ENCODE measurements at regions not wholly inside any gene's neighbourhood (a gene's known extent, or its start where the extent isn't known, plus 50 kb on each side); places are given as distances from the start of the nearest gene placed in this dataset.

DNA sequence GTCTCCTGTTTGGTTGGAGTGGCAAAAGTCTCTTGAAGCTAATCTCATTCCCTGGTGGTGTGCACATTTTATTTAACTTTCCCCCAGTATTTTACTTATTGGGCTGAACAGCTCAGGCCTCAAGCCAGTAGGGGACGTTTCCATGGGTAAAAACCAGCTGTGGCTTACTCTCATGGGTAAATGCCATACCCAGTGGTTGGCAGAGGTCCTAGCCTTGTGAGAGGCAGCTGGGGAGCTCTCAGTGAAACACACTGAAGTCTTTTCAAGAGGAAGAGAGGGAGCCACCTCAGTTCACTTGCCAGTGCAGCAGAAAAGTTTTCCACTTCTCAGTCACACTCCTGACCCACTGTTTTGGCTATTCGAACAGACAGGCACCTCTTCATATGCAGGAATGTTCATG, 1964.2 kb downstream of the ARAP2 start:
- Mint-ChIP-seq H3K4me3 (ENCODE audit: unreplicated experiment) (no peak overlapping the region), H3K4me1 (ENCODE audit: unreplicated experiment) (no peaks in the 10 kb centered on the region), H3K36me3 (ENCODE audit: unreplicated experiment) (peaks cover 1% of the 10 kb centered on the region), H3K27me3 (ENCODE audit: unreplicated experiment) (no peaks in the 10 kb centered on the region), H3K9me3 (ENCODE audit: unreplicated experiment) (peaks cover 39% of the 10 kb centered on the region), H3K27ac (ENCODE audit: unreplicated experiment) (no peak overlapping the region)
- DNase-seq (ENCODE audit: extremely low spot score, unreplicated experiment), result no peak
- TF ChIP-seq, protein P1, sequence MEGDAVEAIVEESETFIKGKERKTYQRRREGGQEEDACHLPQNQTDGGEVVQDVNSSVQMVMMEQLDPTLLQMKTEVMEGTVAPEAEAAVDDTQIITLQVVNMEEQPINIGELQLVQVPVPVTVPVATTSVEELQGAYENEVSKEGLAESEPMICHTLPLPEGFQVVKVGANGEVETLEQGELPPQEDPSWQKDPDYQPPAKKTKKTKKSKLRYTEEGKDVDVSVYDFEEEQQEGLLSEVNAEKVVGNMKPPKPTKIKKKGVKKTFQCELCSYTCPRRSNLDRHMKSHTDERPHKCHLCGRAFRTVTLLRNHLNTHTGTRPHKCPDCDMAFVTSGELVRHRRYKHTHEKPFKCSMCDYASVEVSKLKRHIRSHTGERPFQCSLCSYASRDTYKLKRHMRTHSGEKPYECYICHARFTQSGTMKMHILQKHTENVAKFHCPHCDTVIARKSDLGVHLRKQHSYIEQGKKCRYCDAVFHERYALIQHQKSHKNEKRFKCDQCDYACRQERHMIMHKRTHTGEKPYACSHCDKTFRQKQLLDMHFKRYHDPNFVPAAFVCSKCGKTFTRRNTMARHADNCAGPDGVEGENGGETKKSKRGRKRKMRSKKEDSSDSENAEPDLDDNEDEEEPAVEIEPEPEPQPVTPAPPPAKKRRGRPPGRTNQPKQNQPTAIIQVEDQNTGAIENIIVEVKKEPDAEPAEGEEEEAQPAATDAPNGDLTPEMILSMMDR (IDR thresholded peaks at IDR 0.05), result no peak

- no peak overlapping the region for H3K4me3 Mint-ChIP-seq (ENCODE audit: unreplicated experiment)
- H3K4me1 Mint-ChIP-seq (ENCODE audit: unreplicated experiment), result no peaks in the 10 kb centered on the region
- DNase-seq (ENCODE audit: extremely low spot score, unreplicated experiment), result no peak
- peaks cover 24% of the 10 kb centered on the region for H3K9me3 Mint-ChIP-seq (ENCODE audit: unreplicated experiment)
- no peaks in the 10 kb centered on the region for H3K27me3 Mint-ChIP-seq (ENCODE audit: unreplicated experiment)
- TF ChIP-seq, protein P1 (IDR thresholded peaks at IDR 0.05), result no peak
- no peak overlapping the region for H3K27ac Mint-ChIP-seq (ENCODE audit: unreplicated experiment)
- peaks cover 1% of the 10 kb centered on the region for H3K36me3 Mint-ChIP-seq (ENCODE audit: unreplicated experiment)
These were observed 1962.5 kb downstream of the ARAP2 start for GRCh38 chr4:34281826-34282225.

DNA sequence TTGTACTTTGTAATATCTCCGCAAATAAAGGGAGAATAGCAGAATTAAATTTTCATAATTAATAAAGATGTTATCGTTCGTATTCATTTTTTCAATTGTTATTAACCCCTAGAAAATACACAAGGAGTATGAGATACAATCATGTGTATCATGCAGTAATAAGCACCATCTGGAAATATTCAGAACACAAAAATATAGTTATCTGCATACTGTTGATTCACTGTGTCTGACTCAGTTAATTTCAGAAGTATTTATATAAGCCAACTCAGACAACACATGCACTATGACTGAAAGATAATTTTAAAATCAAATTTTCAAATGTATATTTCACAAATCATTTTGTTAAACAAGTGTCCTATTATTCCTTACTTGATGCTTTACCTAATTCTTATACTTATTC, 1954.8 kb downstream of the ARAP2 start:
- Mint-ChIP-seq H3K27ac (ENCODE audit: unreplicated experiment) (no peak overlapping the region), H3K36me3 (ENCODE audit: unreplicated experiment) (no peaks in the 10 kb centered on the region), H3K4me1 (ENCODE audit: unreplicated experiment) (no peaks in the 10 kb centered on the region), H3K4me3 (ENCODE audit: unreplicated experiment) (no peak overlapping the region), H3K27me3 (ENCODE audit: unreplicated experiment) (no peaks in the 10 kb centered on the region), H3K9me3 (ENCODE audit: unreplicated experiment) (peaks cover 5% of the 10 kb centered on the region)
- TF ChIP-seq, protein P1 (IDR thresholded peaks at IDR 0.05), result no peak
- no peak for DNase-seq (ENCODE audit: extremely low spot score, unreplicated experiment)

GRCh38 chr4:34289962-34290361, 1954.4 kb downstream of the ARAP2 start:
- Mint-ChIP-seq H3K36me3 (ENCODE audit: unreplicated experiment) (no peaks in the 10 kb centered on the region), H3K4me1 (ENCODE audit: unreplicated experiment) (no peaks in the 10 kb centered on the region), H3K4me3 (ENCODE audit: unreplicated experiment) (no peak overlapping the region), H3K27ac (ENCODE audit: unreplicated experiment) (no peak overlapping the region), H3K27me3 (ENCODE audit: unreplicated experiment) (no peaks in the 10 kb centered on the region), H3K9me3 (ENCODE audit: unreplicated experiment) (peaks cover under 1% of the 10 kb centered on the region)
- TF ChIP-seq, protein P1 (IDR thresholded peaks at IDR 0.05), result no peak
- DNase-seq (ENCODE audit: extremely low spot score, unreplicated experiment), result no peak

- no peak overlapping the region for H3K4me3 Mint-ChIP-seq (ENCODE audit: unreplicated experiment)
- no peak overlapping the region for H3K27ac Mint-ChIP-seq (ENCODE audit: unreplicated experiment)
- TF ChIP-seq, protein P1 (IDR thresholded peaks at IDR 0.05), result no peak
- H3K36me3 Mint-ChIP-seq (ENCODE audit: unreplicated experiment), result no peaks in the 10 kb centered on the region
- no peak for DNase-seq (ENCODE audit: extremely low spot score, unreplicated experiment)
- no peaks in the 10 kb centered on the region for H3K27me3 Mint-ChIP-seq (ENCODE audit: unreplicated experiment)
- no peaks in the 10 kb centered on the region for H3K9me3 Mint-ChIP-seq (ENCODE audit: unreplicated experiment)
- no peaks in the 10 kb centered on the region for H3K4me1 Mint-ChIP-seq (ENCODE audit: unreplicated experiment)
These were observed 1950.9 kb downstream of the ARAP2 start for GRCh38 chr4:34293459-34293858.
